GM12801 (cell line): ENCODE measurements at regions not wholly inside any gene's neighbourhood (a gene's known extent, or its start where the extent isn't known, plus 50 kb on each side); places are given as distances from the start of the nearest gene placed in this dataset.

ENCODE experiments used
- CTCF ChIP-seq: IDR thresholded peaks from one replicate; pipeline ENCODE4 v1.5.1; 2011; ENCODE audit warnings: control low read depth; ENCODE audit not compliant: insufficient read length; ENCODE audit errors: extremely low read depth

GRCh38 chr3:153972862-153973261 is 148.3 kb upstream of the ARHGEF26 start:
- TF ChIP-seq CTCF, result no peak

GRCh38 chr3:153973722-153974265 is 147.4 kb upstream of the ARHGEF26 start:
- TF ChIP-seq CTCF, result no peak

- TF ChIP-seq CTCF, result no peak
These were observed 146.6 kb upstream of the ARHGEF26 start for GRCh38 chr3:153974614-153975013.

- no peak for TF ChIP-seq CTCF
These were observed 144.2 kb upstream of the ARHGEF26 start for GRCh38 chr3:153976891-153977554.

GRCh38 chr3:153978006-153978405 is 143.2 kb upstream of the ARHGEF26 start:
- no peak for TF ChIP-seq CTCF

GRCh38 chr3:153979418-153980251 is 141.6 kb upstream of the ARHGEF26 start:
- no peak for TF ChIP-seq CTCF

GRCh38 chr3:153980252-153980590 is 141.0 kb upstream of the ARHGEF26 start:
- no peak for TF ChIP-seq CTCF
